SJSA1 (cell line): ENCODE measurements at regions not wholly inside any gene's neighbourhood (a gene's known extent, or its start where the extent isn't known, plus 50 kb on each side); places are given as distances from the start of the nearest gene placed in this dataset.

Experiments used
- DNase-seq, 2 experiments: peaks; one replicate each; pipeline ENCODE4 v3.0.0-alpha.2; 2015 to 2020; ENCODE audit warnings: low spot score in 2 of 2, low read depth in 1 of 2
- H3K27ac ChIP-seq: fragments of 250-450 bp; sonication (Bioruptor Pico); 2 replicates; pipeline ENCODE4 v1.5.1; 2020; ENCODE audit warnings: mild to moderate bottlenecking, moderate library complexity
- H3K27me3 ChIP-seq: fragments of 250-450 bp; sonication (Bioruptor Pico); replicated peaks from 2 replicates; pipeline ENCODE4 v1.5.1; 2020; ENCODE audit warnings: mild to moderate bottlenecking, moderate library complexity
- H3K36me3 ChIP-seq: fragments of 250-450 bp; sonication (Bioruptor Pico); 2 replicates; pipeline ENCODE4 v1.5.1; 2020; ENCODE audit warnings: mild to moderate bottlenecking
- H3K4me1 ChIP-seq: fragments of 250-450 bp; sonication (Bioruptor Pico); replicated peaks from 2 replicates; pipeline ENCODE4 v1.6.1; 2021; ENCODE audit warnings: mild to moderate bottlenecking
- H3K4me3 ChIP-seq: fragments of 250-450 bp; sonication (Bioruptor Pico); 2 replicates; pipeline ENCODE4 v1.5.1; 2020; ENCODE audit warnings: mild to moderate bottlenecking
- H3K9me3 ChIP-seq: fragments of 250-450 bp; sonication (Bioruptor Pico); replicated peaks from 2 replicates; pipeline ENCODE4 v1.5.1; 2020; ENCODE audit warnings: mild to moderate bottlenecking

DNA sequence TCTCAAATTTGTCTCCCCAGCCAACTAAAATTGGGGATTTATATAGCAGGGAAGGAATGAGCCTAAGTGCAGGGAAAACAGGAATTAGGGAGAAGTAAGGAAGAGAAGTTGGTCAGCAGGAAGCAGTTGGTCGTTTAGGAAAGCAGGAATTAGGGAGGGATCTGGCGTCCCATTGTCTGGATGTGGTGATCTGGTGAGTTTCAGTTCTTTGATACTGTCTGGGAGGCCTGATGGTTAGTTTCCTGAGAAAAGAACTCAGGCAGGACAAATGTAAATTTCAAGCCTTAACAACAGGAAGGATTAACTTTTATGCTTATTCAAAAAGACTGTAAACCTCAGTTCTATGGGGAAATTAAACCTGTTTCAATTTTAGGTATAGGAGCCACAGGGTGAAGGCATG, 116.2 kb upstream of the PRL start:
- H3K36me3 ChIP-seq: no peaks in the 10 kb centered on the region
- 0 out of 2 replicates have a peak overlapping the region, but pooled peaks have one; percentile 6 for H3K27ac ChIP-seq
- no peak for DNase-seq
- H3K4me1 ChIP-seq: peaks cover 12% of the 10 kb centered on the region
- H3K9me3 ChIP-seq: no peaks in the 10 kb centered on the region
- H3K4me3 ChIP-seq: no peak overlapping the region
- H3K27me3 ChIP-seq: no peaks in the 10 kb centered on the region

DNA sequence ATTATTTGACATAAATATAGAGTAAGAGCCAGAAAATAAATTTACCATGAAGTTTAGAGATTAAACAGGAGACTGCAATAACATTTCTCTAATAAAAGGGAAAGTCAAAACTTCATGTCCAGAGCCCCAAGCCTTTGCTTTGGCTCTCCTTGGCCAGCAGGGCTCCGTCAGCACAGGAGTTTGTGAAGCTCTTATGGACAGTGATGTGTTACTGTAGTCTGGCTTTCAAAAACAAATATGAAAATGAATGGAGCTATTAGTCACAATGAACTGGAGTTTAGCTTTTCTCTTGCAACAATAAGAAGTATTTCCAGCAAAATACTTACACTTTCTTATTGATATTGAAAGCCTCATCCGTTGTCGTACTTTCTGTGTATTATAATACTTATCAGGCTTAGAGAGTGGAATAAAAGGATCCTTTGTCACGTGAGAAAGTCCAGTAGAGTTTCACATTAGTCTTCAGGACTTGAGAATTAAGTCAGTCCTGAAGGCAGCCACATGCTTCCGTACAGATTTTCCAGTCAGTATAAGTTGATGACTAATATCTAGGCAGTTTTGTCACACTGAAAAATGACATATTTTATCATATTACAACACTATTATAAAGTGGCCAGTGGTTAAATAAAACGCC, 117.0 kb upstream of the PRL start:
- H3K4me3 ChIP-seq: no peak overlapping the region
- H3K27me3 ChIP-seq: no peaks in the 10 kb centered on the region
- H3K9me3 ChIP-seq: no peaks in the 10 kb centered on the region
- peaks cover 12% of the 10 kb centered on the region for H3K4me1 ChIP-seq
- peak overlapping the region; percentile 32 for H3K27ac ChIP-seq
- H3K36me3 ChIP-seq: no peaks in the 10 kb centered on the region
- DNase-seq: peak; percentile 50 to 55

DNA sequence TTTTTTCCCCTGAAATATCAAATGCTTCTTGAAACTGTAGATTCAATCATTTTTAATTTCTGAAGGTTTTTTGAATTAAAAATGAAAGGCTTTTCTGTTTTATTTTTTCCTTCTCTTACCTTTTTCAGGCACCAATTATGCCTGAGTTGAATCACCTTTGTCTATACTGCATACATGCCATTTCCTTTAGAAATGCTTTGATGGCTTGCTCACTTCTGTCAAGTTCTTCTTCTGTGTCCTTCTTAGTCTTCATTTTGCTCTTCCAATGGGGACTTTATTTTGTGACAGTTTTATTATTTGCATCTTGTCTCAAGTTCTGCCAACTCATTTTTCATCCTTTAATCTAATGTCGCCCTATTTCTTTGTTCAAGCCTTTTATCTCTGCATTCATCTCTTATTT, 121.9 kb upstream of the PRL start:
- Histone ChIP-seq H3K27me3 (no peaks in the 10 kb centered on the region), H3K27ac (no peak overlapping the region), H3K36me3 (no peaks in the 10 kb centered on the region), H3K4me1 (peaks cover 6% of the 10 kb centered on the region; the same call in 1 of the 2 replicates), H3K9me3 (peaks cover 2% of the 10 kb centered on the region; the same call in 1 of the 2 replicates), H3K4me3 (no peak overlapping the region)
- DNase-seq: no peak

DNA sequence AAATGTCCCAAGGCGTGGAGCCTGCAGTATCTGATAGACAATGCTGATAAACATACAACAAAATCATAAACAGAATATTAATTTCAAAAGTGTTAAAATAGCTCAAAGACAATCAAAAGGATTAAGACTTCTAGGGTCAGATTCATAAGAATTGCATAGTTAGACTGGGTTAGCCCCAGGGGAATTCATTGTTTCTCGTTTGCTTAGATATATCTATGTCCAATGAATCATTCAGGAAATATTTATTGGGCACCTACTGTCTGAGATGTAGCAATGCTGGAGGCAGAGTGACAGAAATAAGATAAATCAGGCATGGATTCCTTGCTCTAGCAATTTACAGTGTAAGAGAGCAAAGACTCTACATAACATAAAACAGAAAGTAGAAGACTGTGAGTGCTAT, 124.4 kb upstream of the PRL start:
- H3K27ac ChIP-seq: peak overlapping the region; percentile 54
- no peak overlapping the region for H3K4me3 ChIP-seq
- peaks cover 2% of the 10 kb centered on the region; the same call in 1 of the 2 replicates for H3K9me3 ChIP-seq
- no peaks in the 10 kb centered on the region for H3K36me3 ChIP-seq
- peak in 1 of 2 experiments; percentile 49 for DNase-seq
- no peaks in the 10 kb centered on the region for H3K27me3 ChIP-seq
- H3K4me1 ChIP-seq: no peaks in the 10 kb centered on the region

DNA sequence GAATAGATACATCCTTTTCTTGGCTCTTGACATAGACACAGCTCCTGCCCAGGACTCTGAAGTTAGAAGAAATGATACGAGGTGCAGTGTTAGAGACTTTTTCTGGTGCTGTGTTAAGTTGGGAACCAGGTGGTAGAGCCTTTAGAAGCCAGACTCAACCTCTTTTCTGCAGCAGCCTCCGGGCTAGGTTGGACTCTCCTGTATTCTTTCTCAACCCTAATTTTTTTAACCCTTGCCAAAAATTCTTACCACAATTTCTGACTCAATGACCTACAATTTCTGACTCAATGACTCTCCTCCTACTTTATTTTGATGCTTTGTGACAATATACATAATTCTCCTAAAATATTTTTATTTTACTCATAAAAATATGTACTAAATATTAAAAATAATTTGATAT, 127.4 kb upstream of the PRL start:
- Histone ChIP-seq H3K4me1 (no peaks in the 10 kb centered on the region), H3K27me3 (no peaks in the 10 kb centered on the region), H3K36me3 (no peaks in the 10 kb centered on the region), H3K4me3 (no peak overlapping the region), H3K27ac (no peak overlapping the region), H3K9me3 (peaks cover 2% of the 10 kb centered on the region; the same call in 1 of the 2 replicates)
- DNase-seq: no peak

DNA sequence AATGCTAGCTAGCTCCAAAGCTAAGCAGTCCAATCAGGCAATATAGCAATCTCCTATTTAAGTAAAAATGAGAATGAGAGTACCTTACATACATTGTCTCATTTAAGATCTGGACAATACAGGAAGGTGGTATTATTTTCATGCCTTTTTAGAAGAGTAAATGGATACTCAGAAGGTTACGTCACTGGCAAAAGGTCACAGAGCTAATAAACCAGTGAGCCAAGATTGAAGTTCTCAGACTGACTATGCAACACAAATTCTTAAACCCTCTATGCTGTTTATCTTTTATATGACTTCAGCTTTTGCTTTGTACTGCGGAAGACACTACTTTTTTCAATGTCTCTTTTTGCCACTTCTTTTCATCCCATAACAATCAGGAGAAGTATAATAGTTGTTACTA, 135.2 kb upstream of the PRL start:
- no peaks in the 10 kb centered on the region for H3K9me3 ChIP-seq
- H3K27me3 ChIP-seq: no peaks in the 10 kb centered on the region
- no peaks in the 10 kb centered on the region for H3K4me1 ChIP-seq
- no peak overlapping the region for H3K27ac ChIP-seq
- no peak for DNase-seq
- no peak overlapping the region for H3K4me3 ChIP-seq
- H3K36me3 ChIP-seq: no peaks in the 10 kb centered on the region

DNA sequence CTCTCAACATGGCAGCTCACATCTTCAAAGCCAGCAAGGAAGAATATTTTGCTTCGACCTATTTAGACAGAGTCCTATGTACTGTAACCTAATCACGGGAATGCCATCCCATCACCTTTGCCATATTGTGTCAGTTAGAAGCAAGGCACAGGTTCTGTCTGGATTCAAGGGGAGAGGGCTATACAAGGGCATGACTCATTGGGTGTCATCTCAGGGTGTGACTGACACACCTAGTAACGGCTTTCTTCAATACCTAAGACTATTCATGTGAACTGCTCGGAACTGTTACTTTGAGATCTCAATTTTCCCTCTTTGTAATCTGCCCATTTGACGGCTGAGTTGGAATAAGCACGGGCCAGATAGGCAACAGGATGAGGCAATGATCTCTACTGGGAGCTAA, 135.6 kb upstream of the HDGFL1 start:
- H3K4me3 ChIP-seq: no peak overlapping the region
- no peak for DNase-seq

DNA sequence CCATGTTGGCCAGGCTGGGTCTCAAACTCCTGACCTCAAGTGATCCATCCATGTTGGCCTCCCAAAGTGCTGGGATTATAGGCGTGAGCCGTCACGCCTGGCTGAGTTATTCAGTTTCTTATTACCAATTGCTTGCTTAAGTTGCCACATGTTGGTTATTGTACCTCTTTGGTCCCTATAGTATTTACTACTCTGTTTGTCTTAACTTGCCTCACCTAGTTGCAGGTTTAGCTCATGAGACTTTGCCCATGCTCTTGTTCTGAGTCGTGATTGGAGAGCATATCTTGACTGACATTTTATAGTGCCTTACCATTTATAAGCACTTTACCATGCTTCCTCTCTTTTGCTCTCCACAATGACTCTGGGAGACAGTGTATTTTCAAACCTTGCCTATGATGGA, 134.2 kb upstream of the HDGFL1 start:
- no peaks in the 10 kb centered on the region for H3K27me3 ChIP-seq
- H3K4me1 ChIP-seq: no peaks in the 10 kb centered on the region
- DNase-seq: no peak
- H3K9me3 ChIP-seq: no peaks in the 10 kb centered on the region
- no peak overlapping the region for H3K27ac ChIP-seq
- no peak overlapping the region for H3K4me3 ChIP-seq
- H3K36me3 ChIP-seq: no peaks in the 10 kb centered on the region

More for the DNA sequence above, 135.6 kb upstream of the HDGFL1 start:
- Histone ChIP-seq H3K9me3 (no peaks in the 10 kb centered on the region), H3K36me3 (no peaks in the 10 kb centered on the region), H3K4me1 (no peaks in the 10 kb centered on the region), H3K27me3 (no peaks in the 10 kb centered on the region), H3K27ac (no peak overlapping the region)

DNA sequence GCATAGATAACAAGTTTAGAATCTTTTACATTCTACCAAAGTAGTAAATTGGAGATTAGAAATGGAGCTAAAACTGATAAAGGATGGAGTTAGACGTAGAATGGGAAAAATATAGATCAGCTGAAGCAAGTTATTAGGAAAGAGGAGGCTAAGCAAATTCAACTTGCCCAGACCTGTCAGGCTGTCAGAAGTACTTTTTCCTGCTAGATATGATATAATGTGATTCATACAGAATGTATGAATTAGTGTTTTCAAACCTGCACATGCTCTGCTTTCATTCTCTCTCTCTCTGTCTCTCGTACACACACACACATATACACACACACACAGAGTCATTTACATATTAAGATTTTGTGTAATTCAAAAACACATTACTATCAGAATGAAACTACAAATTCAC, 133.2 kb upstream of the HDGFL1 start:
- H3K4me3 ChIP-seq: no peak overlapping the region
- H3K4me1 ChIP-seq: no peaks in the 10 kb centered on the region
- H3K9me3 ChIP-seq: no peaks in the 10 kb centered on the region
- H3K27me3 ChIP-seq: no peaks in the 10 kb centered on the region
- DNase-seq: no peak
- H3K27ac ChIP-seq: no peak overlapping the region
- H3K36me3 ChIP-seq: no peaks in the 10 kb centered on the region

DNA sequence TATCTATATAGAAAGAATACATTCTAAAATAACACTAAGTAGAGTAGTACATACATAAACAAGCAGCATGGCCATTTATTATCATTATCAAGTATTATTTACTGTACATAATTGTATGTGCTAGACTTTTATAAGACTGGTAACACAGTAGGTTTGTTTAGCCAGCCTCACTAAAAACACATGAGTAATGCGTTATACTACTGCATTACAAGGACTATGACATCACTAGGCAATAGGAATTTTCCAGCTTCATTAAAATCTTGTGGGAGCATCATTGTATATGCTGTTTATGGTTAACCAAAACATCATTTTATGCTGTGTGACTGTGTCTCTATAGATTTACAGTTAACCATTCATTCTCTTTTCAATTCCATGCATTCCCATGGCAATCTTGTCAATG, 131.7 kb upstream of the HDGFL1 start:
- no peak overlapping the region for H3K27ac ChIP-seq
- H3K27me3 ChIP-seq: no peaks in the 10 kb centered on the region
- H3K4me1 ChIP-seq: no peaks in the 10 kb centered on the region
- no peak for DNase-seq
- H3K36me3 ChIP-seq: no peaks in the 10 kb centered on the region
- no peaks in the 10 kb centered on the region for H3K9me3 ChIP-seq
- H3K4me3 ChIP-seq: no peak overlapping the region

DNA sequence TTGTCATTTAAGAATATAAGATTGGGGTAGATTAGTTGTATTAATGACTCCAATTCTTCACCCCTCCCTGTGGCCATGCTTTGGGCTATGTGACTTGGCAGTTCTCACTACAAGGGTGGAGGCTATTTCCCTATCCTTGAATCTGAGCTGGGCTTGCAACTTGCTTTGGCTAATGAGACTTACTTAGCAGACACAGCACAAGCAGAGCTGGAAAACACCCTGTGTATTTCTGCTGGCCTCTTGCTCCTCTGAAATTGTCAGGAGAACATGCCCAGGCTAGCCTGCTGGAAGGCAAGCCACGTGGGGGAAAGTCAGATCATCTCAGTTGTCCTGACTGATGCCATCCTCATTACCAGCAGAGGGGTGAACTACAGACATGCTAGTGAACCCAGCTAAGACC, 126.5 kb upstream of the HDGFL1 start:
- H3K4me1 ChIP-seq: peaks cover 13% of the 10 kb centered on the region
- no peak overlapping the region for H3K4me3 ChIP-seq
- no peaks in the 10 kb centered on the region for H3K36me3 ChIP-seq
- no peak for DNase-seq
- no peak overlapping the region for H3K27ac ChIP-seq
- no peaks in the 10 kb centered on the region for H3K9me3 ChIP-seq
- no peaks in the 10 kb centered on the region for H3K27me3 ChIP-seq

DNA sequence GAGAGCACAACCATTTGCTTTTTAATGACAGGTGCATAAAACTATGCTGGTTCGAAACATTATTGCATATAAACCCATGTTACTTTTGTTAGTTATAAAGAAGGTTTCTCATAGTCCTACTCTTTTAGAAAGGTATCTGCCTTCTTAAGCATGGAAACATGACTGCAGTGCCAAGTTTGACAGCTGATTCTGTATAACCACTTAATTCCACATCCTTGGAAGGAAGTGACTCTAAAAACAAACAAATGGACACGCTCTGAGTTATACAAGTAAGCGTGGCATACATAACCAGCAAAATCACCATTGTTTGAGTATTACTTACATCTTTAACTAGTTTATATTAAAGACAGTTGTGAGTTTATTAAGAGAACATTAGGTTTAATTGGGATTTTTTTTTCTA, 125.0 kb upstream of the HDGFL1 start:
- H3K4me1 ChIP-seq: peaks cover 27% of the 10 kb centered on the region
- no peak overlapping the region for H3K27ac ChIP-seq
- H3K9me3 ChIP-seq: no peaks in the 10 kb centered on the region
- no peak overlapping the region for H3K4me3 ChIP-seq
- peak in 1 of 2 experiments; percentile 10 for DNase-seq
- no peaks in the 10 kb centered on the region for H3K36me3 ChIP-seq
- H3K27me3 ChIP-seq: no peaks in the 10 kb centered on the region

DNA sequence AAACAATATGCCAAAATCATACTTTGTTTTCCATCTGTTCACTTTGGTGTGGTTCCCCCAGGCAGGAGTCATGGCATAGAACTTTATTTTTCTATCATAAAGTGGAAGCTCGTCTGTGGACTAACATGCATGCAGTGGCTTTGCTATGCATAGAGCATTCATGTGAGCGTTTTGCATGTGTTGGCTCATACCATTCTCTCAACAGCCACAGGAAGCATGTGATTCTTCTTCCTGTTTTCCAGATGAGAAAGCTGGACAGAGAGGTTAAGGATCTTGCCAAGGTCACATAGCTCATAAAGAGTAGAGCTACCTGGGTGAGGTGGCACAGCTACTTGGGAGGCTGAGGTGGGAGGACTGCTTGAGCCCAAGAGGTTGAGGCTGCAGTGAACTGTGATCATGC, 123.4 kb upstream of the HDGFL1 start:
- H3K36me3 ChIP-seq: no peaks in the 10 kb centered on the region
- H3K4me3 ChIP-seq: no peak overlapping the region
- H3K4me1 ChIP-seq: peaks cover 27% of the 10 kb centered on the region
- no peaks in the 10 kb centered on the region for H3K27me3 ChIP-seq
- no peak for DNase-seq
- no peaks in the 10 kb centered on the region for H3K9me3 ChIP-seq
- no peak overlapping the region for H3K27ac ChIP-seq

DNA sequence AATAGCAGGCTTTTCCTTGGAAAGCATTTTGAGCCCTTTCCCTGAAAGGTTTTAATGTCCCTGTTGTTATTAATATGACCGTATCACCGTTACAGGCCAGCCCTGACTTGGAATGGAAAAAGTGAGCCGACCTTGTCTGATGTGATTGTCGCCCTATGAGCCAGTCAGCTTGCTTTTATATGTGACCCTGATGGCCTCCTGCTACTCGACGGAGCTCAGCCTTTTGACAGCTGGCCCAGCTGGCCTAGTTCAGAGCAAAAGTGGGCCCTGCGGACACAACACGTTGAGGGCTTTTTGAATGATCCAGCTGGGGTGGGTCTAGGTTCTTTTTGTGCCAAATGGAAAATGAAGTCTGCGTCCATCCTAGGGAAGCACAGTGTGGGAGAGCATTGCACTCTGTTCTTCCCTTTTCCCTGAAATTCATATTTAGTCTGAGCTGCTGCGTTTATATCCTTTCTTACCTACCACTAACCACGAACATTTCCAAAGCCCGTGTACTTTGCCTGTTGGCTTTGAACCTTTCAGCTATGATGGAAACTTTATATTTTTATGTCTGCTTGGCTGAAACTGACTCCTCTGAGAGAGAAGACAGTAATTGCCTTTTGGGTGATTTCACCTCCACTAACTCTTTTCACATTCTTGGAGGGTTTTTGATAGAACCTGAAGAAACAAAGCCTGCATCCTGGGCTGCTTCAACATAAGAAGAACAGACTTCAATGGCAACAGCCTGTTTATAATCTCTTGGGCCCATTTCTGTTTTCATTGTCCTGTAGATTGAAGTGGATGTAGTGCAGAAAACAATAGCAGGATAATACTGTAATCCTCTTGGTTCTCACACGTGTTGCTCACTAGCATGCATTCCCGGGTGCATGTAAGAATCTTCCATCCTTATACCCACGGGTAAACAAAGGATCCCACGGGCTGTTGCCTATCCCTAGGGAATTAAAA, 121.8 kb upstream of the HDGFL1 start:
- Histone ChIP-seq H3K4me1 (peaks cover 38% of the 10 kb centered on the region), H3K36me3 (no peaks in the 10 kb centered on the region), H3K9me3 (no peaks in the 10 kb centered on the region), H3K4me3 (no peak overlapping the region), H3K27me3 (no peaks in the 10 kb centered on the region), H3K27ac (peak overlapping the region; percentile 76)
- no peak for DNase-seq
